Mesothelial cell of epicardium (in vitro differentiated cells): ENCODE measurements at regions not wholly inside any gene's neighbourhood (a gene's known extent, or its start where the extent isn't known, plus 50 kb on each side); places are given as distances from the start of the nearest gene placed in this dataset.

ENCODE experiments used
- DNase-seq, 2 experiments: peaks; one replicate each; pipeline ENCODE4 v3.0.0; 2021; ENCODE audit warnings: low spot score in 2 of 2; ENCODE audit not compliant: unreplicated experiment in 2 of 2
- H3K27ac Mint-ChIP-seq: 2 replicates; pipeline ENCODE4 v1.8.0; 2021; ENCODE audit warnings: mixed read lengths
- H3K27me3 Mint-ChIP-seq: 2 replicates; pipeline ENCODE4 v1.8.0; 2021; ENCODE audit warnings: low read depth, mixed read lengths
- H3K36me3 Mint-ChIP-seq: 2 replicates; pipeline ENCODE4 v1.8.0; 2021; ENCODE audit warnings: mixed read lengths
- H3K4me1 Mint-ChIP-seq: 2 replicates; pipeline ENCODE4 v1.8.0; 2021; ENCODE audit warnings: mixed read lengths
- H3K4me3 Mint-ChIP-seq: 2 replicates; pipeline ENCODE4 v1.8.0; 2021; ENCODE audit warnings: mild to moderate bottlenecking, moderate library complexity, mixed read lengths
- H3K9me3 Mint-ChIP-seq: 2 replicates; pipeline ENCODE4 v1.8.0; 2021; ENCODE audit warnings: mixed read lengths
- TF ChIP-seq, protein P1 (sequence below): fragments of 200-600 bp; sonication (generic); IDR thresholded peaks from one replicate; pipeline ENCODE4 v1.5.0; 2021; ENCODE audit warnings: antibody characterized with exemption; ENCODE audit not compliant: unreplicated experiment

- no peak overlapping the region for H3K27ac Mint-ChIP-seq
- peaks cover 5% of the 10 kb centered on the region for H3K4me1 Mint-ChIP-seq
- DNase-seq, result no peak
- no peaks in the 10 kb centered on the region for H3K27me3 Mint-ChIP-seq
- H3K9me3 Mint-ChIP-seq, result peaks cover 4% of the 10 kb centered on the region
- TF ChIP-seq, protein P1, sequence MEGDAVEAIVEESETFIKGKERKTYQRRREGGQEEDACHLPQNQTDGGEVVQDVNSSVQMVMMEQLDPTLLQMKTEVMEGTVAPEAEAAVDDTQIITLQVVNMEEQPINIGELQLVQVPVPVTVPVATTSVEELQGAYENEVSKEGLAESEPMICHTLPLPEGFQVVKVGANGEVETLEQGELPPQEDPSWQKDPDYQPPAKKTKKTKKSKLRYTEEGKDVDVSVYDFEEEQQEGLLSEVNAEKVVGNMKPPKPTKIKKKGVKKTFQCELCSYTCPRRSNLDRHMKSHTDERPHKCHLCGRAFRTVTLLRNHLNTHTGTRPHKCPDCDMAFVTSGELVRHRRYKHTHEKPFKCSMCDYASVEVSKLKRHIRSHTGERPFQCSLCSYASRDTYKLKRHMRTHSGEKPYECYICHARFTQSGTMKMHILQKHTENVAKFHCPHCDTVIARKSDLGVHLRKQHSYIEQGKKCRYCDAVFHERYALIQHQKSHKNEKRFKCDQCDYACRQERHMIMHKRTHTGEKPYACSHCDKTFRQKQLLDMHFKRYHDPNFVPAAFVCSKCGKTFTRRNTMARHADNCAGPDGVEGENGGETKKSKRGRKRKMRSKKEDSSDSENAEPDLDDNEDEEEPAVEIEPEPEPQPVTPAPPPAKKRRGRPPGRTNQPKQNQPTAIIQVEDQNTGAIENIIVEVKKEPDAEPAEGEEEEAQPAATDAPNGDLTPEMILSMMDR, result no peak
- H3K36me3 Mint-ChIP-seq, result no peaks in the 10 kb centered on the region
- no peak overlapping the region for H3K4me3 Mint-ChIP-seq
Observed at GRCh38 chr4:57318703-57319102, 208.5 kb upstream of the IGFBP7 start.

- Mint-ChIP-seq H3K4me3 (no peak overlapping the region), H3K27me3 (no peaks in the 10 kb centered on the region), H3K36me3 (no peaks in the 10 kb centered on the region), H3K27ac (no peak overlapping the region), H3K9me3 (peaks cover 4% of the 10 kb centered on the region), H3K4me1 (peaks cover under 1% of the 10 kb centered on the region)
- no peak for DNase-seq
- TF ChIP-seq, protein P1, result no peak
Observed at GRCh38 chr4:57314636-57315035, 204.5 kb upstream of the IGFBP7 start.

GRCh38 chr4:57312296-57312695, 202.1 kb upstream of the IGFBP7 start:
- H3K9me3 Mint-ChIP-seq, result peaks cover 4% of the 10 kb centered on the region
- TF ChIP-seq, protein P1, result no peak
- H3K4me1 Mint-ChIP-seq, result no peaks in the 10 kb centered on the region
- no peak for DNase-seq
- H3K36me3 Mint-ChIP-seq, result no peaks in the 10 kb centered on the region
- H3K4me3 Mint-ChIP-seq, result no peak overlapping the region
- no peaks in the 10 kb centered on the region for H3K27me3 Mint-ChIP-seq
- H3K27ac Mint-ChIP-seq, result no peak overlapping the region

DNA sequence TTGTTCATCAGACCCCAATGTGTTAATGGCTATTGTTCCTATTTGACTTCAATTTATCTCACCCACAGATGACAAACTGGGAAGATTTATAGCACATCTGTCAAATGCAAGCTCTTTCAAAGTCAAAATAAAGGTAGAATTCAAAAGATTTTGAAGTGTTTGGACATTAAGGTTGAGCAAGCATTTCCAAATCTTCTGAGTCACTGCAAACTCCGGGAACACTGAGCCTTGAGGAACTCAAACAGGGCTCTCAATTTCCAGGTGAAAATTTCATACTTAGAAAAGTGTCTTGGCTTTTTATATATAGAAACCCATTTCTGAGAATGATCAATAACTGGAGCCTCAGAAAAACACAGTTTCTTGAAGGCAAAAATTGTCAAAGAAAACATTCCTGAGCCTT, 199.5 kb upstream of the IGFBP7 start:
- Mint-ChIP-seq H3K9me3 (no peaks in the 10 kb centered on the region), H3K4me3 (no peak overlapping the region), H3K36me3 (no peaks in the 10 kb centered on the region), H3K27me3 (no peaks in the 10 kb centered on the region), H3K27ac (no peak overlapping the region), H3K4me1 (no peaks in the 10 kb centered on the region)
- TF ChIP-seq, protein P1, result no peak
- no peak for DNase-seq

DNA sequence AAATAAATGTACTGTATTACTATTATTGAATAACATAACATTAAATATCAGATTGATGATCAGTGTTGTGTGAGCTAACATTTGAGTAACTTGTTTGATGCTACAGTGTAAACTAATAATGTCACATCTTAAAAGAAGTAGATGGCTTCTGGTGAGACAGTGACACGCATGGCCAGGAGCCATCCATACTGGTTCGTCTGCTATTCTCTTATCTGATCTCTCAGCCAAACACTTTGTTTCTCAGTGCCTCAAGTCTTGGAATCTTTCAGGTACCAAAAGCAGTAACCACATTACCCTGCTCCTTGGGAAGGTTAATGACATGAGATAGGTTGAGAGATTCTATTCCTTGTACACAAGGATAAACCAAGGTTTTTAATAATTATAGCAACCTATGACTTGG, 198.1 kb upstream of the IGFBP7 start:
- TF ChIP-seq, protein P1, result no peak
- Mint-ChIP-seq H3K36me3 (no peaks in the 10 kb centered on the region), H3K4me3 (no peak overlapping the region), H3K4me1 (no peaks in the 10 kb centered on the region), H3K27ac (no peak overlapping the region), H3K9me3 (no peaks in the 10 kb centered on the region), H3K27me3 (no peaks in the 10 kb centered on the region)
- no peak for DNase-seq

GRCh38 chr4:57305836-57306235, 195.7 kb upstream of the IGFBP7 start:
- Mint-ChIP-seq H3K27ac (no peak overlapping the region), H3K4me1 (no peaks in the 10 kb centered on the region), H3K4me3 (no peak overlapping the region), H3K36me3 (peaks cover 5% of the 10 kb centered on the region), H3K9me3 (peaks cover 5% of the 10 kb centered on the region), H3K27me3 (no peaks in the 10 kb centered on the region)
- DNase-seq, result no peak
- TF ChIP-seq, protein P1, result no peak
